ENCODE measurements at regions not wholly inside any gene's neighbourhood (a gene's known extent, or its start where the extent isn't known, plus 50 kb on each side); places are given as distances from the start of the nearest gene placed in this dataset.

DNA sequence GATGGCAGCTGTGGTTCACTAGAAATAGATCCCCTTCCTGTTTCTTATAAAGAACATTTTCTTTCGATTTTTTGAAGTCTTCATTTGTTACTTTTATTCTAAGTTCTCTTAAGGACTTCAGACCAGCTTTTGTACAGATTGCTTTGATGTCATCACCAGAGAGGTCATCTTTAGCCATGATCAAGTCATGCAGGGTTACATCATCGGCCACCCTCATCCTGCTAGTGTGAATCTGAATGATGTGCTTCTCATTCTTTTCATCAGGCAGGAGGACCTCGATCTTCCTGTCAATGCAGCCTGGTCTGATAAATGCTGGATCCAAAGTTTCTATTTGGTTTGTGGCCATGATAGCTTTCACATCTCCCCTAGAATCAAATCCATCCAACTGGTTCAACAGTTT lies 706.7 kb downstream of the RERGL start:
- H3K36me3 ChIP-seq: no peaks in the 10 kb centered on the region
- peaks cover 0 to 4% (median 0%) of the 10 kb centered on the region in 4 donors for H3K9me3 ChIP-seq
- DNase-seq (ENCODE audit: extremely low spot score): no peak
- intact Hi-C loops (cut with DNase I): no loop called here
- H3K27me3 ChIP-seq: no peaks in the 10 kb centered on the region
- WGBS: 73% methylated on average over 3 of the region's 3 CpGs
- no peak overlapping the region for H3K27ac ChIP-seq (replicated peaks in 1 of 4)
- TF ChIP-seq POLR2AphosphoS5 (IDR thresholded peaks at IDR 0.05) (no peak), POLR2A (IDR thresholded peaks at IDR 0.05; ENCODE audit: low read depth) (no peak), EP300 (IDR thresholded peaks at IDR 0.05) (no peak)
- TF ChIP-seq, protein P1, sequence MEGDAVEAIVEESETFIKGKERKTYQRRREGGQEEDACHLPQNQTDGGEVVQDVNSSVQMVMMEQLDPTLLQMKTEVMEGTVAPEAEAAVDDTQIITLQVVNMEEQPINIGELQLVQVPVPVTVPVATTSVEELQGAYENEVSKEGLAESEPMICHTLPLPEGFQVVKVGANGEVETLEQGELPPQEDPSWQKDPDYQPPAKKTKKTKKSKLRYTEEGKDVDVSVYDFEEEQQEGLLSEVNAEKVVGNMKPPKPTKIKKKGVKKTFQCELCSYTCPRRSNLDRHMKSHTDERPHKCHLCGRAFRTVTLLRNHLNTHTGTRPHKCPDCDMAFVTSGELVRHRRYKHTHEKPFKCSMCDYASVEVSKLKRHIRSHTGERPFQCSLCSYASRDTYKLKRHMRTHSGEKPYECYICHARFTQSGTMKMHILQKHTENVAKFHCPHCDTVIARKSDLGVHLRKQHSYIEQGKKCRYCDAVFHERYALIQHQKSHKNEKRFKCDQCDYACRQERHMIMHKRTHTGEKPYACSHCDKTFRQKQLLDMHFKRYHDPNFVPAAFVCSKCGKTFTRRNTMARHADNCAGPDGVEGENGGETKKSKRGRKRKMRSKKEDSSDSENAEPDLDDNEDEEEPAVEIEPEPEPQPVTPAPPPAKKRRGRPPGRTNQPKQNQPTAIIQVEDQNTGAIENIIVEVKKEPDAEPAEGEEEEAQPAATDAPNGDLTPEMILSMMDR (IDR thresholded peaks at IDR 0.05): no peak
- no peak overlapping the region for H3K4me3 ChIP-seq
- no peaks in the 10 kb centered on the region for H3K4me1 ChIP-seq

DNA sequence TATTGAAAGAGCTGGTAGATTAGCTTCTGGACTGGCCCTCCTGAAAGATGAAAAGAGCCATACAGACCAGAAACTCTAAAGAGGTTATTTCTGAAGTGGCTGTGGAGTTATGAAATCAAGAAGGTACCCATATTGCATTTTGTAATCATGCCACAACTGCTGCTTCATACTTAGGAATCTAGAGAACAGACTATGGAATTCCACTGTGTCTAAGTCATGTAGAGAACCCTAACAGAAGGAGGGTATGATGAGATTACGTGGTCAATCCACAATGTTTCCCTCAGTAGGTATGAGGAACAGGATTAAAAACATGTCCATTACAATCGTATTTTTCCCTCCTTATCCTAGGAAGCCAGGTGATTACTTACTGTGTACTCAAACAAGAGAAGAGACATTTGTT lies 708.8 kb downstream of the RERGL start:
- Histone ChIP-seq H3K4me3 (no peak overlapping the region), H3K27ac (replicated peaks in 1 of 4) (no peak overlapping the region), H3K27me3 (no peaks in the 10 kb centered on the region), H3K9me3 (peaks cover 0 to 4% (median 0%) of the 10 kb centered on the region in 4 donors), H3K36me3 (no peaks in the 10 kb centered on the region), H3K4me1 (no peaks in the 10 kb centered on the region)
- no peak for DNase-seq (ENCODE audit: extremely low spot score)
- 58% methylated on average over 2 of the region's 2 CpGs for WGBS
- intact Hi-C loops (cut with DNase I): no loop called here
- TF ChIP-seq EP300 (IDR thresholded peaks at IDR 0.05) (no peak), POLR2A (IDR thresholded peaks at IDR 0.05; ENCODE audit: low read depth) (no peak), POLR2AphosphoS5 (IDR thresholded peaks at IDR 0.05) (no peak)
- TF ChIP-seq, protein P1 (IDR thresholded peaks at IDR 0.05): no peak

DNA sequence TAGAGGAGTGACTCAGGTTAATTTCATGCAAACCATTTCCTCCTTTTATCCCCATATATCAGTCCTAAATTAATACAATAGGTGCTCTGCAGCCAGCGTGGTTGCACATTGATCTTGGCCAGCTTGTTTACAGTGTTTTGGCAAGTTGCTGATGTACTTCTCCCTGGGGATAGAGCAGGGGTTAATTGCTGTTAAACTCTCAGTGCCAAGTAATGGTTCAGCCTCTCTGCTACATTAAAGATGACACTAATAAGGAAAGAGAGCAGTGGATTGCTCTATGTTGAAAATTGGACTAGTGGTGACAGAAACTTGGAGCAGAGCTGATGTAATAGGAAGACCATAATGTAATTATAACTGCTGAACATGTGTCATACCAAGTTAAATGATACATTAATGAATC lies 717.5 kb downstream of the RERGL start:
- Histone ChIP-seq H3K9me3 (no peaks in the 10 kb centered on the region), H3K4me1 (peaks cover 0 to 8% (median 5%) of the 10 kb centered on the region in 4 donors), H3K27me3 (no peaks in the 10 kb centered on the region), H3K27ac (replicated peaks in 1 of 4) (no peak overlapping the region), H3K4me3 (no peak overlapping the region), H3K36me3 (no peaks in the 10 kb centered on the region)
- intact Hi-C loops (cut with DNase I): no loop called here
- TF ChIP-seq POLR2A (IDR thresholded peaks at IDR 0.05; ENCODE audit: low read depth): no peak
- no peak for TF ChIP-seq EP300 (IDR thresholded peaks at IDR 0.05)
- TF ChIP-seq, protein P1 (IDR thresholded peaks at IDR 0.05): no peak
- TF ChIP-seq POLR2AphosphoS5 (IDR thresholded peaks at IDR 0.05): no peak
- WGBS: 13% methylated on average over 1 of the region's 1 CpG
- DNase-seq (ENCODE audit: extremely low spot score): no peak

DNA sequence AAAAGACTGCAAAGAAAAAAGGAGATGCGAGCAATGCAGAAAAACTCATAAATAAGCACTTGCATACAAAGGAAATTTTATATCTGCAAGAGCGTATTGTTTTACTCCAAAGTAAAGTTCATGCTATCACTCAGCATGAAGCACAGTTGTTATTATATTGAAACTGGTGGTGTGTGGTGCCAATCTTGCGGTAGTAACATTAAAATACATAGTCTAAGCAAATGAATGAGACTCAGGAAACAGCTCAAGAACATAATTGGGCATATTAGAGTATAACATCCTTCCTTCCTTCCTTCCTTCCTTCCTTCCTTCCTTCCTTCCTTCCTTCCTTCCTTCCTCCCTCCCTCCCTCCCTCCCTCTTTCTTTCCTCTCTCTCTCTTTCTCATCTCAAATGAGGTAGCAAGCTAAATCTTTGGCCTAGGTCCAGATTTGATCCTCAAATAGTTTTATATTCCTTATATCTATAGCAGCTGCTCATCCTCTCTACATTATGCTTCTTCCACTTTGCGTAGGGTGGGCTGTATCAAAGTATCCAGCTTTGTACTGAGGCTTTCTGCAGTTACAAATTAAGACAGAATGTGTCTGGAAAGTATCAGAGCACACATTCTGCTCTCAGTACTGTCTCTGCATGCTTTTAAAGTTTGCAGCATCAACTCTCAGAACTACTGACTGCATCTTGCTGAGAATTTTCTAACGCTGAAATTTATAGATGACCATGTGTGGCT lies 718.3 kb downstream of the RERGL start:
- H3K4me1 ChIP-seq: peaks cover 0 to 8% (median 5%) of the 10 kb centered on the region in 4 donors
- H3K36me3 ChIP-seq: no peaks in the 10 kb centered on the region
- H3K9me3 ChIP-seq: no peaks in the 10 kb centered on the region
- no peak overlapping the region for H3K27ac ChIP-seq (replicated peaks in 1 of 4)
- H3K4me3 ChIP-seq: no peak overlapping the region
- TF ChIP-seq POLR2A (IDR thresholded peaks at IDR 0.05; ENCODE audit: low read depth) (no peak), EP300 (IDR thresholded peaks at IDR 0.05) (no peak), POLR2AphosphoS5 (IDR thresholded peaks at IDR 0.05) (no peak)
- TF ChIP-seq, protein P1 (IDR thresholded peaks at IDR 0.05): no peak
- intact Hi-C loops (cut with DNase I): no loop called here
- DNase-seq (ENCODE audit: extremely low spot score): no peak
- 46% methylated on average over 5 of the region's 5 CpGs for WGBS
- no peaks in the 10 kb centered on the region for H3K27me3 ChIP-seq

DNA sequence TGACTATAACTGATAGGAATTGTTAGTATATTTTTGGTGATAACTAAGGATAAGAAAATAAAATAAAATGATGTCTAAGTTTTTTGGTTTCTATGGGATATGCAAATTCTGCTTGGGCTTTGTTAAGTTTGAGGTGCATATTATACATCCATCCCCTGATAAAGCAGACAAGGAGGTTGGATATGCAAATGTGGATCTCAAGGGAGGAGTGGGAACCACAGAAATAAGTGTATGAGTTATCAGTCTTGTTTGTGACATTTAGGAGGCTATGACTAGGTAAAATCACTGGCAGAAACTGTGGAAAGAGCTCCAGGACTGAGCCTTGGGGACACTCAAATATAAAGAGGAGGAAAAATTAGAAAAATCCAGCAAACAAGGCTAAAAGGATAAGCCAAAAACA lies 719.4 kb downstream of the RERGL start:
- no peak for TF ChIP-seq POLR2A (IDR thresholded peaks at IDR 0.05; ENCODE audit: low read depth)
- TF ChIP-seq EP300 (IDR thresholded peaks at IDR 0.05): no peak
- TF ChIP-seq, protein P1 (IDR thresholded peaks at IDR 0.05): no peak
- no peak for TF ChIP-seq POLR2AphosphoS5 (IDR thresholded peaks at IDR 0.05)
- H3K9me3 ChIP-seq: no peaks in the 10 kb centered on the region
- no peaks in the 10 kb centered on the region for H3K27me3 ChIP-seq
- H3K4me3 ChIP-seq: no peak overlapping the region
- intact Hi-C loops (cut with DNase I): no loop called here
- no peak overlapping the region for H3K27ac ChIP-seq (replicated peaks in 1 of 4)
- H3K36me3 ChIP-seq: no peaks in the 10 kb centered on the region
- H3K4me1 ChIP-seq: peaks cover 0 to 8% (median 5%) of the 10 kb centered on the region in 4 donors
- DNase-seq (ENCODE audit: extremely low spot score): no peak
